Panc1 (cell line): ENCODE measurements at regions not wholly inside any gene's neighbourhood (a gene's known extent, or its start where the extent isn't known, plus 50 kb on each side); places are given as distances from the start of the nearest gene placed in this dataset.

Experiments
- CTCF ChIP-seq: fragments of 450-650 bp; IDR thresholded peaks from 2 replicates; pipeline ENCODE4 v1.5.1; 2017; ENCODE audit warnings: mild to moderate bottlenecking
- POLR2AphosphoS5 ChIP-seq: IDR thresholded peaks from 2 replicates; pipeline ENCODE4 v1.6.1; 2012; ENCODE audit warnings: mild to moderate bottlenecking, low read depth, low read length, moderate library complexity
- REST ChIP-seq, 2 experiments: IDR thresholded peaks; 2 replicates each; pipeline ENCODE4 v1.6.1; 2011 to 2012; ENCODE audit warnings: low read depth in 2 of 2, control low read depth in 1 of 2, low read length in 1 of 2, mild to moderate bottlenecking in 1 of 2, moderate library complexity in 1 of 2; ENCODE audit not compliant: insufficient read depth in 1 of 2
- SIN3A ChIP-seq: IDR thresholded peaks from 2 replicates; pipeline ENCODE4 v1.6.1; 2012; ENCODE audit warnings: low read depth, mild to moderate bottlenecking, low read length, moderate library complexity, borderline replicate concordance; ENCODE audit not compliant: insufficient read depth

GRCh38 chr9:88219601-88220000 is 81.3 kb upstream of the SPATA31C2 start:
- TF ChIP-seq CTCF = no peak
- TF ChIP-seq POLR2AphosphoS5 = no peak
- no peak for TF ChIP-seq REST (IDR thresholded peaks at IDR 0.05; ENCODE audit: insufficient read depth in 1 of 2, low read depth in 2 of 2, low read length in 1 of 2)
- no peak for TF ChIP-seq SIN3A
